ENCODE measurements at regions not wholly inside any gene's neighbourhood (a gene's known extent, or its start where the extent isn't known, plus 50 kb on each side); places are given as distances from the start of the nearest gene placed in this dataset.
"Not testable (repeated sequence)": the region's sequence is repeated elsewhere in the genome, so short reads cannot be mapped to it uniquely, and the experiment has no call there.

DNA sequence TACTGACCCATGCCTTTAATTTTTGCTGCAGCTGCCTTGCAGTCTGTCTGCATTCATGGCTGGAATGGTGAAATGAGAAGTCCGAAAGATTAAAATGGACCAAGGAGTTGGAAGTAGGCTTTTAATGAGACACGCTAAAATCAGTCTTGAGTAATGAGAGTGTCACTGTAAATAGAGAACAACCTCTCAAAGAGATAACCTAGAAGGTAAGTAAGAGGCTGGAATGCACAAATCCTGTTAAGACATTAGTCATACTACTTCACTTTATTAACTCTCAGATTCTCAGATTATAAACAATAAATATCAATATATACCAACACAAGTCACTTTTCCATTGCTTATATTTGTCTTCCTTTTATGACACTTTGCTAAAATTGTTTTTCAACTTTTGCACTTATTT, 880.6 kb upstream of the C9orf72 start:
- FAIRE-seq, result peak; percentile 69
- DNase-seq (ENCODE audit: insufficient read length, low spot score), result no peak

DNA sequence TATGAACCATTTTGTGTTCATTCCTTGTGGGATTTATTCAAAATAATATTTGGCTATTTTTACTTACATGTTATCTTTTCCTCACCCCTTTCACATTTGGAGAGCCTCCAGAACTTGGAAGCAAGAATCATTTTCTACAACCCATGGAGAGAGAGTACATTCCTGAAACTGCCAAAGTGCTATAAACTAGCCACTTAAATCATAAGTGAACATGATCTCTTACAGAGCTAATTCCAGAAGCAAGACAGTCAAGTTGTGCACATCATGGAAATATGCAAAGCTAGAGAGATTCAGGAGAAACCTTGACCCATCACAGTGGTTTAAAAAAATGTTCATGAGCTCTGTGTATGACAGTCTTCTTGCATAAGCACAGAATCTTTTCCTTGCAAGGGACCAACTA, 883.6 kb upstream of the C9orf72 start:
- DNase-seq (ENCODE audit: insufficient read length, low spot score), result no peak
- no peak for FAIRE-seq
- TF ChIP-seq, protein P1, sequence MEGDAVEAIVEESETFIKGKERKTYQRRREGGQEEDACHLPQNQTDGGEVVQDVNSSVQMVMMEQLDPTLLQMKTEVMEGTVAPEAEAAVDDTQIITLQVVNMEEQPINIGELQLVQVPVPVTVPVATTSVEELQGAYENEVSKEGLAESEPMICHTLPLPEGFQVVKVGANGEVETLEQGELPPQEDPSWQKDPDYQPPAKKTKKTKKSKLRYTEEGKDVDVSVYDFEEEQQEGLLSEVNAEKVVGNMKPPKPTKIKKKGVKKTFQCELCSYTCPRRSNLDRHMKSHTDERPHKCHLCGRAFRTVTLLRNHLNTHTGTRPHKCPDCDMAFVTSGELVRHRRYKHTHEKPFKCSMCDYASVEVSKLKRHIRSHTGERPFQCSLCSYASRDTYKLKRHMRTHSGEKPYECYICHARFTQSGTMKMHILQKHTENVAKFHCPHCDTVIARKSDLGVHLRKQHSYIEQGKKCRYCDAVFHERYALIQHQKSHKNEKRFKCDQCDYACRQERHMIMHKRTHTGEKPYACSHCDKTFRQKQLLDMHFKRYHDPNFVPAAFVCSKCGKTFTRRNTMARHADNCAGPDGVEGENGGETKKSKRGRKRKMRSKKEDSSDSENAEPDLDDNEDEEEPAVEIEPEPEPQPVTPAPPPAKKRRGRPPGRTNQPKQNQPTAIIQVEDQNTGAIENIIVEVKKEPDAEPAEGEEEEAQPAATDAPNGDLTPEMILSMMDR (IDR thresholded peaks at IDR 0.05; ENCODE audit: insufficient read depth, missing control alignments), result no peak

More for the DNA sequence above, 880.6 kb upstream of the C9orf72 start:
- TF ChIP-seq, protein P1 (IDR thresholded peaks at IDR 0.05; ENCODE audit: insufficient read depth, missing control alignments), result no peak

DNA sequence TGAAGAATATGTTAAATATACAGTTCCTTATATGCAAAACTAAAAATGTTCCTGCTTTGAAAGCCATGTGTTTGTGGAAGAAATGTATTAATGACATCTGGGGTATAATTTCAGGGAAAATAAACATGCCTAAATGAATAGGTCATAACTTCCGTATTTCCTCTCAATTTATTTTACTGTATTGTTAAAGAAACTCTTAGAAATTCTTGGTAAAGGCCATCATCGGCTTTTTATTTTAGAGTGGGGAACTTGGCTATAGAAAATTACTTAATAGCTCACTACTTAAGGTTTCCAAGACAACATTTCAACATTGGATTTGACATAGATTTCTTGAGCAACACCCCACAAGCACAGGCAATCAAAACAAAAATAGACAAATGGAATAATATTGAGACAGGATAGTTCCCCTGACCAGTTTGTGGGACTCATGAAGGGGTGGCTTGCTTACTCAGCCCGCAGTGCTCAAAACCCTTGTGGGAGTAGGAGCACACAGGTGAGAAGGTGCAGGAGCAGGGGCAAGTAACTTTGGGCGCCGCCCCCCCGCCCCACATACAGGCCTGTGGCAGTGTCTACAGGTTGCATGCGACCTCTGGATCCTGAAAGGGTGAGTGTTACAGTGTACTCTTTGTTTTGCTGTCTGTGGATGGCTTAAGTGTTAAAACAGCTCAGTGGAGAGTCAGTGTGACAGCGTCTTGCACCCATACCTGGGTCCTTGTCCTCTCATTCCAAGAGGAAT, 891.4 kb upstream of the C9orf72 start:
- FAIRE-seq (no peak), DNase-seq (ENCODE audit: insufficient read length, low spot score) (no peak)
- TF ChIP-seq, protein P1 (IDR thresholded peaks at IDR 0.05; ENCODE audit: insufficient read depth, missing control alignments), result no peak

DNA sequence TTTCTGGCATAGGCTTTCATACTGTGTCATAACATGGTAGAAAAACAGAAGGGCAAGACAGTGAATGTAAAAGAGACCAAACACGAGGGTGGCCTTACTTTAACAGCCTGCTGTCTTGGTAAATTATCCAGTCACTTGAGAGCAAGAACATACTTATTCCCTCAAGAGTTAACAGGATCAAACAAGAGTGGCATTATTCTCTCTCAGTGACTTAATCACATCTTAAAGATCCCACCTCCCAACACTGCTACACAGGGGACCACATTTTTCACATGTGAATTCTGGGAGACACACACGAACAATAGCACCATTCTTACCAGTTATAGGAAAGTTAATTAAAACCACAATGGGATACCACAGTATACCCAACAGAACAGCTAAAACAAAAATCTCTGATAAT, 898.0 kb upstream of the C9orf72 start:
- no peak for FAIRE-seq
- DNase-seq (ENCODE audit: insufficient read length, low spot score), result no peak
- TF ChIP-seq, protein P1 (IDR thresholded peaks at IDR 0.05; ENCODE audit: insufficient read depth, missing control alignments), result no peak

DNA sequence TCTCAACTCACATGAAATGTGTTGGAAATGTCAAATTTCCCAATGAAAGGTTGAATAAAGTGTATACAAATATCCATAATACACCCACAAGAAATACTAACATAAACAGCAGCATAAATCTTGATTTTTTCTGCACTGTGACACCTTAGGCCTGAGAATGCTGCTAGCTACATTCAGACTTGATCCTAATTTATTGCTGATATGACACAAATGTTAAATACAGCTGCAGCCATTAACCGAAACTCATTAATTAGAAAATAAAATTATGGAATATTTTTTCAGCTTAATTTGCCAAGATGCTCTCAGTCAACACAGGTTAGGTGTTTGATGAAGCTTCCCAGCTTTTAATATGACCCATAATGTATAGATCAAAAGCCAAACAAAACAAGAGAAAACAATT, 914.3 kb upstream of the C9orf72 start:
- no peak for FAIRE-seq
- TF ChIP-seq, protein P1 (IDR thresholded peaks at IDR 0.05; ENCODE audit: insufficient read depth, missing control alignments), result no peak
- DNase-seq (ENCODE audit: insufficient read length, low spot score), result no peak

DNA sequence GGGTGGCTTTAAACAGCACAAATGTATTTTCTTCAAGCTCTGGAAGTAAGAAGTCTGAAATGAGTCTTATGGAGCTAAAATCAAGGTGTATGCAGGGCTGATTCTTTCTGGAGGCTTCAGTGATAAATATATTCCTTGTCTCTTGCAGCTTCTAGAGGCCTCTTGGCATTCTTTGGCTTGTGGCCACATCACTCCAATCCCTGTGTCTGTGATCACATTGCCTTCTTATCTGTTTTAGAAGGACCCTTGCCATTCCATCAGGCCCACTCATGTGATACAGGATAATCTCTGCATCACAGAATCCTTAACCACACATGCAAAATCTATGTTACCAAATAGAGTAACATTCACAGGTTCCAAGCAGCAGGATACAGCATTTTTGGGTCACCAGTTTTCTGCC, 917.8 kb upstream of the C9orf72 start:
- DNase-seq (ENCODE audit: insufficient read length, low spot score) (no peak), FAIRE-seq (no peak)
- TF ChIP-seq, protein P1 (IDR thresholded peaks at IDR 0.05; ENCODE audit: insufficient read depth, missing control alignments), result no peak

DNA sequence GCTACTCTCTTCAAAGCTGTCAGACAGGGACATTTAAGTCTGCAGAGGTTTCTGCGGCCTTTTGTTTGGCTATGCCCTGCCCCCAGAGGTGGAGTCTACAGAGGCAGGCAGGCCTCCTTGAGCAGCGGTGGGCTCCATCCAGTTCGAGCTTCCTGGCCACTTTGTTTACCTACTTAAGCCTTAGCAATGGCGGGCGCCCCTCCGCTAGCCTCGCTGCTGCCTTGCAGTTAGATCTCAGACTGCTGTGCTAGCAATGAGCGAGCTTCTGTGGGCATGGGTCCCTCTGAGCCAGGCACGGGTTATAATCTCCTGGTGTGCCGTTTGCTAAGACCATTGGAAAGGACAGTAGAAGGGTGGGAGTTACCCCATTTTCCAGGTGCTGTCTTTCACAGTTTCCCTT, 924.9 kb upstream of the C9orf72 start:
- not testable (repeated sequence) for FAIRE-seq

More for the DNA sequence above, 924.9 kb upstream of the C9orf72 start:
- not testable (repeated sequence) for DNase-seq (ENCODE audit: insufficient read length, low spot score)

All from D721Med (cell line).